Stomach (tissue), 8 donors: ENCODE measurements at regions not wholly inside any gene's neighbourhood (a gene's known extent, or its start where the extent isn't known, plus 50 kb on each side); places are given as distances from the start of the nearest gene placed in this dataset.

Source experiments
- DNase-seq, 2 donors: peaks; one replicate each; pipeline versions ENCODE4 v3.0.0 to v3.0.0-alpha.2; 2013 to 2019
- H3K27ac ChIP-seq, 5 donors: fragments of 200-600 bp in 4 of 5; sonication (generic) in 4 of 5; one replicate each; pipeline ENCODE4 v1.5.1; 2013 to 2019; ENCODE audit warnings: mild to moderate bottlenecking in 1 of 5, moderate library complexity in 1 of 5
- H3K27me3 ChIP-seq, 3 donors: fragments of 200-600 bp; sonication (generic); one replicate each; pipeline ENCODE4 v1.5.1; 2017 to 2019; ENCODE audit warnings: mixed run types in 1 of 3
- H3K36me3 ChIP-seq, 4 donors: fragments of 200-600 bp; sonication (generic); 1 replicate in 3 of 4; 2 replicates in 1 of 4; pipeline ENCODE4 v1.5.1; 2016 to 2019
- H3K4me1 ChIP-seq, 4 donors: fragments of 200-600 bp; sonication (generic); one replicate each; pipeline ENCODE4 v1.5.1; 2016 to 2019
- H3K4me3 ChIP-seq, 4 donors: fragments of 200-600 bp; sonication (generic) in 3 of 4; one replicate each; pipeline ENCODE4 v1.5.1; 2016 to 2019; ENCODE audit warnings: mild to moderate bottlenecking in 1 of 4
- H3K9me3 ChIP-seq, 4 donors: fragments of 200-600 bp; sonication (generic); one replicate each; pipeline ENCODE4 v1.5.1; 2016 to 2019
- CTCF ChIP-seq, 7 experiments: fragments of 450-650 bp in 4 of 7; fragments of 200-600 bp in 3 of 7; sonication (generic) in 3 of 7; IDR thresholded peaks; one replicate each; pipeline ENCODE4 v1.5.1; 2016 to 2019; ENCODE audit warnings: antibody characterized with exemption in 7 of 7, control low read depth in 2 of 7, mild to moderate bottlenecking in 1 of 7
- EP300 ChIP-seq: sonication (generic); formaldehyde crosslinking; IDR thresholded peaks from one replicate; pipeline ENCODE4 v1.6.1; 2017; ENCODE audit warnings: antibody characterized with exemption
- POLR2A ChIP-seq, 4 donors: fragments of 450-650 bp; IDR thresholded peaks; one replicate each; pipeline ENCODE4 v1.6.1; 2016; ENCODE audit warnings: antibody characterized with exemption in 4 of 4, control low read depth in 2 of 4, mild to moderate bottlenecking in 1 of 4, moderate library complexity in 1 of 4
- POLR2AphosphoS5 ChIP-seq, 3 donors: sonication (generic); formaldehyde crosslinking; IDR thresholded peaks; one replicate each; pipeline ENCODE4 v1.6.1; 2016; ENCODE audit warnings: antibody characterized with exemption in 3 of 3
- WGBS, 5 donors: extraction: QIAGEN DNeasy Blood & Tissue Kit in 3 of 5; methylation state at CpG; one replicate each; pipeline versions ENCODE4 v1.1.5 to v1.1.7; 2013 to 2018; 5-methylcytosine and 5-hydroxymethylcytosine counted together
- intact Hi-C: fragments of 100-400 bp; cut with DNase I; formaldehyde crosslinking; loops from one replicate; pipeline ENCODE4 v1.15.1; 2023; ENCODE audit warnings: low total_unique reads
- donor health status: healthy with polysubstance abuse.
- donor health status: Bipolar disorder and iron deficiency.
- donor health status: healthy.

GRCh38 chr4:178316211-178316610, 874.0 kb upstream of the AGA start:
- H3K27me3 ChIP-seq = no peaks in the 10 kb centered on the region
- H3K27ac ChIP-seq = no peak overlapping the region
- 36 to 48% (median 44%) methylated on average over 2 of the region's 2 CpGs for WGBS, 5 donors
- H3K36me3 ChIP-seq = no peaks in the 10 kb centered on the region
- H3K4me3 ChIP-seq = no peak overlapping the region
- TF ChIP-seq CTCF (IDR thresholded peaks at IDR 0.05) (no peak), EP300 (no peak)
- intact Hi-C loops = no loop called here
- DNase-seq = peak in 1 of 2 donors; percentile 3
- H3K9me3 ChIP-seq = peaks cover 0 to 24% (median 11%) of the 10 kb centered on the region in 4 donors
- H3K4me1 ChIP-seq = no peaks in the 10 kb centered on the region

- Histone ChIP-seq H3K27ac (no peak overlapping the region), H3K36me3 (no peaks in the 10 kb centered on the region), H3K4me1 (no peaks in the 10 kb centered on the region), H3K9me3 (peaks cover 0 to 28% (median 14%) of the 10 kb centered on the region in 4 donors), H3K4me3 (no peak overlapping the region), H3K27me3 (no peaks in the 10 kb centered on the region)
- no peak for DNase-seq
- intact Hi-C loops = no loop called here
- 85 to 97% (median 89%) methylated on average over 1 of the region's 1 CpG for WGBS, 5 donors
- TF ChIP-seq CTCF (IDR thresholded peaks at IDR 0.05) (no peak), POLR2AphosphoS5 (IDR thresholded peaks at IDR 0.05) (no peak), EP300 (no peak), POLR2A (IDR thresholded peaks at IDR 0.05) (no peak)
Observed at GRCh38 chr4:178320003-178320402, 877.8 kb upstream of the AGA start.

GRCh38 chr4:178322524-178323183, 880.4 kb upstream of the AGA start:
- TF ChIP-seq CTCF (IDR thresholded peaks at IDR 0.05) = no peak
- TF ChIP-seq POLR2AphosphoS5 (IDR thresholded peaks at IDR 0.05) = no peak
- no peak for TF ChIP-seq POLR2A (IDR thresholded peaks at IDR 0.05)
- TF ChIP-seq EP300 = no peak
- 57 to 68% (median 63%) methylated on average over 5 of the region's 5 CpGs for WGBS, 5 donors
- DNase-seq = no peak
- H3K4me1 ChIP-seq = no peaks in the 10 kb centered on the region
- H3K27me3 ChIP-seq = no peaks in the 10 kb centered on the region
- H3K36me3 ChIP-seq = no peaks in the 10 kb centered on the region
- H3K27ac ChIP-seq = no peak overlapping the region
- intact Hi-C loops = no loop called here
- no peak overlapping the region for H3K4me3 ChIP-seq
- peaks cover 0 to 28% (median 14%) of the 10 kb centered on the region in 4 donors for H3K9me3 ChIP-seq

- Histone ChIP-seq H3K9me3 (no peaks in the 10 kb centered on the region), H3K4me3 (no peak overlapping the region), H3K27ac (no peak overlapping the region), H3K27me3 (no peaks in the 10 kb centered on the region), H3K4me1 (no peaks in the 10 kb centered on the region), H3K36me3 (no peaks in the 10 kb centered on the region)
- WGBS, 5 donors = 52 to 75% (median 69%) methylated on average over 3 of the region's 3 CpGs
- intact Hi-C loops = no loop called here
- TF ChIP-seq CTCF (IDR thresholded peaks at IDR 0.05) = no peak
- TF ChIP-seq EP300 = no peak
- TF ChIP-seq POLR2AphosphoS5 (IDR thresholded peaks at IDR 0.05) = no peak
- no peak for TF ChIP-seq POLR2A (IDR thresholded peaks at IDR 0.05)
- no peak for DNase-seq
Observed at GRCh38 chr4:178329226-178329872, 887.1 kb upstream of the AGA start.
